GM18519 (cell line): ENCODE measurements at regions not wholly inside any gene's neighbourhood (a gene's known extent, or its start where the extent isn't known, plus 50 kb on each side); places are given as distances from the start of the nearest gene placed in this dataset.

Experiments
- ATAC-seq: cut with Tn5 transposase; IDR thresholded peaks from one replicate; pipeline ENCODE4 v1.9.1; 2021; ENCODE audit warnings: mild to moderate bottlenecking, moderate library complexity; ENCODE audit not compliant: unreplicated experiment, low FRiP score

GRCh38 chr13:111609631-111610030, 289.2 kb downstream of the TEX29 start:
- ATAC-seq: no peak

- ATAC-seq: no peak
Measured at GRCh38 chr13:111610081-111610480, 289.6 kb downstream of the TEX29 start.

GRCh38 chr13:111610879-111611278, 290.4 kb downstream of the TEX29 start:
- ATAC-seq: no peak

- no peak for ATAC-seq
Measured at GRCh38 chr13:111611651-111612050, 291.2 kb downstream of the TEX29 start.

- no peak for ATAC-seq
Measured at GRCh38 chr13:111612886-111613285, 292.4 kb downstream of the TEX29 start.

- ATAC-seq: no peak
Measured at GRCh38 chr13:111614009-111614408, 293.6 kb downstream of the TEX29 start.

GRCh38 chr13:111614613-111615012, 294.2 kb downstream of the TEX29 start:
- no peak for ATAC-seq

GRCh38 chr13:111616203-111616602, 295.8 kb downstream of the TEX29 start:
- no peak for ATAC-seq

- ATAC-seq: no peak
Measured at GRCh38 chr13:111620166-111620565, 299.7 kb downstream of the TEX29 start.

- no peak for ATAC-seq
Measured at GRCh38 chr13:111620586-111620985, 300.1 kb downstream of the TEX29 start.

- no peak for ATAC-seq
Measured at GRCh38 chr13:111621164-111621563, 300.7 kb downstream of the TEX29 start.

- ATAC-seq: no peak
Measured at GRCh38 chr13:111622051-111622531, 301.6 kb downstream of the TEX29 start.

GRCh38 chr13:111623208-111623607, 302.8 kb downstream of the TEX29 start:
- ATAC-seq: no peak

- ATAC-seq: no peak
Measured at GRCh38 chr13:111623743-111624505, 303.5 kb downstream of the TEX29 start.

- no peak for ATAC-seq
Measured at GRCh38 chr13:111625526-111626315, 305.3 kb downstream of the TEX29 start.

- no peak for ATAC-seq
Measured at GRCh38 chr13:111626371-111627305, 306.2 kb downstream of the TEX29 start.

- no peak for ATAC-seq
Measured at GRCh38 chr13:111627596-111627995, 307.2 kb downstream of the TEX29 start.

GRCh38 chr13:111629016-111629415, 308.6 kb downstream of the TEX29 start:
- no peak for ATAC-seq

- no peak for ATAC-seq
Measured at GRCh38 chr13:111629457-111629856, 309.0 kb downstream of the TEX29 start.

GRCh38 chr13:111629926-111630325, 309.5 kb downstream of the TEX29 start:
- ATAC-seq: no peak

- ATAC-seq: no peak
Measured at GRCh38 chr13:111630406-111630805, 310.0 kb downstream of the TEX29 start.
